Natural killer cell treated with Interleukin-12 subunit alpha and Interleukin-12 subunit beta and Interleukin-15 and Interleukin-18, amount 100 ng/mL, for 72 hours (primary cell): ENCODE measurements at regions not wholly inside any gene's neighbourhood (a gene's known extent, or its start where the extent isn't known, plus 50 kb on each side); places are given as distances from the start of the nearest gene placed in this dataset.
"Not testable (repeated sequence)": the region's sequence is repeated elsewhere in the genome, so short reads cannot be mapped to it uniquely, and the experiment has no call there.

Source experiments
- ATAC-seq, 2 donors: fragments of 150-1000 bp; cut with Tn5 transposase in 1 of 2; sonication (Bioruptor Pico), chemical (Tn5 transposase) in 1 of 2; 2 replicates each; pipeline ENCODE4 v1.10.0; 2021
- DNase-seq: peaks from one replicate; pipeline ENCODE4 v3.0.0; 2022; ENCODE audit warnings: low spot score
- H3K27ac Mint-ChIP-seq, 2 donors: 1 replicate in 1 of 2; 2 replicates in 1 of 2; pipeline ENCODE4 v1.8.0; 2022; ENCODE audit warnings: mixed read lengths in 2 of 2, mild to moderate bottlenecking in 1 of 2, moderate library complexity in 1 of 2
- H3K27me3 Mint-ChIP-seq, 2 donors: 1 replicate in 1 of 2; 2 replicates in 1 of 2; pipeline ENCODE4 v1.8.0; 2022; ENCODE audit warnings: mixed read lengths in 2 of 2
- H3K36me3 Mint-ChIP-seq: one replicate; pipeline ENCODE4 v1.8.0; 2022; ENCODE audit warnings: mixed read lengths
- H3K4me1 Mint-ChIP-seq, 2 donors: 1 replicate in 1 of 2; 2 replicates in 1 of 2; pipeline ENCODE4 v1.8.0; 2022; ENCODE audit warnings: low read depth in 2 of 2, mixed read lengths in 2 of 2, mild to moderate bottlenecking in 1 of 2
- H3K4me3 Mint-ChIP-seq: one replicate; pipeline ENCODE4 v1.8.0; 2022; ENCODE audit warnings: mixed read lengths
- H3K9me3 Mint-ChIP-seq: 2 replicates; pipeline ENCODE4 v1.8.0; 2022; ENCODE audit warnings: mixed read lengths

GRCh38 chr5:152456815-152457443 lies 51.9 kb upstream of the NMUR2 start:
- H3K4me3 Mint-ChIP-seq = no peak overlapping the region
- DNase-seq = no peak

GRCh38 chr5:152462021-152462721 lies 57.1 kb upstream of the NMUR2 start:
- DNase-seq (no peak), ATAC-seq (no peak)
- Mint-ChIP-seq H3K27me3 (peaks cover 20 to 26% of the 10 kb centered on the region in 2 donors), H3K4me1 (peaks cover 3 to 6% of the 10 kb centered on the region in 2 donors), H3K27ac (no peak overlapping the region), H3K9me3 (peaks cover 3% of the 10 kb centered on the region), H3K36me3 (no peaks in the 10 kb centered on the region), H3K4me3 (no peak overlapping the region)

More at GRCh38 chr5:152456815-152457443, 51.9 kb upstream of the NMUR2 start:
- ATAC-seq = no peak
- Mint-ChIP-seq H3K27me3 (peaks cover 21 to 26% of the 10 kb centered on the region in 2 donors), H3K9me3 (peaks cover 3% of the 10 kb centered on the region), H3K36me3 (no peaks in the 10 kb centered on the region), H3K4me1 (no peaks in the 10 kb centered on the region), H3K27ac (no peak overlapping the region)

DNA sequence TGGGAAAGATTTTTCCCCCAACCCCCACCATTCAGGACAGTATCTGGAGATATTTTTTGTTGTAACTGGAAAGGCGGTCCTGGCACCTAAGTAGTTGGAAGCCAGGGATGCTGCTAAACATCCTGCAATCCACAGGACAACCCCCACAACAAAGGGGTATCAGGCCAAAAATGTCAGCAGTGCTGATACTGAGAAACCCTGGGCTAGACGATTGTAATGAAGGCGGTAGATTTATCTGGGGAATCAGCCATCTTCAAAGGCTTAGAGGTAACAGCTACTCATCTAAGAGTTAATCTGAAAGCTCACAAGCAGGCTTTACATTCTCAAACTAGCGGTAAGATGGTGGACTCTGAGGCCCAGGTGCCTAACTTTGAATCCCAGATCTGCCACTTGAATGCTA lies 59.0 kb upstream of the NMUR2 start:
- H3K27ac Mint-ChIP-seq = no peak overlapping the region
- ATAC-seq (no peak), DNase-seq (no peak)
- H3K36me3 Mint-ChIP-seq = no peaks in the 10 kb centered on the region
- no peak overlapping the region for H3K4me3 Mint-ChIP-seq
- peaks cover 11 to 15% of the 10 kb centered on the region in 2 donors for H3K27me3 Mint-ChIP-seq
- H3K9me3 Mint-ChIP-seq = no peaks in the 10 kb centered on the region
- H3K4me1 Mint-ChIP-seq = peaks cover 3 to 11% of the 10 kb centered on the region in 2 donors

- Mint-ChIP-seq H3K27ac (no peak overlapping the region), H3K36me3 (no peaks in the 10 kb centered on the region), H3K4me3 (no peak overlapping the region), H3K27me3 (peaks cover 7 to 8% of the 10 kb centered on the region in 2 donors), H3K4me1 (peaks cover 10 to 22% of the 10 kb centered on the region in 2 donors), H3K9me3 (no peaks in the 10 kb centered on the region)
- ATAC-seq (no peak), DNase-seq (no peak)
Measured at GRCh38 chr5:152465140-152465539, 60.1 kb upstream of the NMUR2 start.

DNA sequence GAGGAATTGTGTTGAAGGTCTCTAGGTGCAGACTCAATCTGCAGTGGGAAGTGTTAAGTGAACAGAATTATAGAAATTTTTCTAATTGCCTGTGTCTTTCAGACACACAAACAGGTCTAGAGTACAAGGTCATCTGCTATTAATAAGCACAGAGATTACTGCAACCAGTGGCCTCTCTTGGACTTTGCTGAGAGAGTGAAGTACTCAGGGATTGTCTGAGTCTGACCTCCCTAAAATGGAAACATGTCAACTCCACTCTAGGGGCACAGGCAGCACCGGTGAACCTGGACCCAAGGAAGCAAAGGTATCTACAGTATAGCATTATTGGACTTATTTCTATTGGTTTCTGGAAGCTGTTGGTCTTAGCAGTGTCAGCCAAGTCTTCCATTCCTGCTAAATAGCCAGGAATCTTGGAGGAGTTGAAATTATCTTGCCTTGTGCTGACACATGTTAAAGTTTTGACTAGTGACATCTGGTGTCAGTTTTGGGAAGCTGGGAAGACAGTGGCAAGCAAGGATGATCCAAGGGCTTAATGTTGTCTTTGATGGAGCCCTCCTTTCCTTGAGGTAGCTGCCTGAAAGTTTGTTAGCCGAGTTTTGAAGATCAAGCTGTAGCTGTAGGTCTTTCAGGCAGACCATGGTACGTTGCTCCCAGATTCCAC lies 61.1 kb upstream of the NMUR2 start:
- Mint-ChIP-seq H3K9me3 (no peaks in the 10 kb centered on the region), H3K27me3 (peaks cover 0 to 5% of the 10 kb centered on the region in 2 donors), H3K27ac (no peak overlapping the region), H3K36me3 (no peaks in the 10 kb centered on the region), H3K4me3 (no peak overlapping the region), H3K4me1 (peaks cover 16 to 32% of the 10 kb centered on the region in 2 donors)
- no peak for ATAC-seq
- DNase-seq = no peak

DNA sequence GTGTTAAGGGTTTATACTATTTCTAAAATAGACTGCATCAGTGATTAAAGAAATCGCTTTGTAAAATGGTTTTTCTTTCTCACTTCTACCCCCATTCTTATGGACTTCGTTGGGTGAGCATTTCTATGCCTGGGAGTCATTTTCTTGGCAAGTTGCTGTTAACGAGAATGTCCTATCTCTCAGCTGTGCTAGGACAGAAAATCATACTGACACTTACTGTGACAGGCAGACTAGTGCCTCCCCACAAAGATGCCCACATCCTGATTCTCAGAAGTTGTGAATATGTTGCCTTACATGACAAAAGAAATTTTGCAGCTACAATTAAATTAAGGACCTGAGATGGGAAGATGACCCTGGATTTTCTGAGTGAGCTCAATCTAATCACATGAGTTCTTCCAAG lies 65.1 kb upstream of the NMUR2 start:
- peak; percentile 78 to 93 for ATAC-seq
- no peak for DNase-seq
- H3K27ac Mint-ChIP-seq = peak overlapping the region; percentile 29 to 56
- H3K4me1 Mint-ChIP-seq = peaks cover 16 to 33% of the 10 kb centered on the region in 2 donors
- H3K9me3 Mint-ChIP-seq = no peaks in the 10 kb centered on the region
- no peaks in the 10 kb centered on the region for H3K36me3 Mint-ChIP-seq
- H3K27me3 Mint-ChIP-seq = peaks cover 0 to 10% of the 10 kb centered on the region in 2 donors
- peak overlapping the region; percentile 79 for H3K4me3 Mint-ChIP-seq

DNA sequence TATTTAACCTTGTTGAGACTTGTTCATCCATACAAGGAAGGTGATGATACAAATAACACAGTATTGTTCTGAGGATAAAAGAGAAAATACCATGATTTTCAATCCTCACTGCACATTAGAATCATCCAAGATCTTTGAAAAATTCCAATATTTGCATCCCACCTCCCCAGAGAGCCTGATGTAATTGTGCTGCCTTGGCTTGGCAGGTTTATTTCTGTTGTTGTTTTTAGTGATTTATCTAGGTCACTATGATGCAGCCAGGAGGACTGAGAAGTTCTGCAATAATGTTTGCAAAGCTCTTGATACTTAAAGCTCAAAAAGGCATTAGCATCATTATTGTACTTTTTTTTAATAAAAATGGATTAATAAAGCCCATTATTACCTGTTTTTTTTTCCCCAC lies 67.0 kb upstream of the NMUR2 start:
- Mint-ChIP-seq H3K36me3 (no peaks in the 10 kb centered on the region), H3K27me3 (peaks cover 0 to 9% of the 10 kb centered on the region in 2 donors), H3K9me3 (no peaks in the 10 kb centered on the region), H3K4me1 (peaks cover 16 to 33% of the 10 kb centered on the region in 2 donors), H3K27ac (no peak overlapping the region), H3K4me3 (no peak overlapping the region)
- DNase-seq = no peak
- no peak for ATAC-seq

DNA sequence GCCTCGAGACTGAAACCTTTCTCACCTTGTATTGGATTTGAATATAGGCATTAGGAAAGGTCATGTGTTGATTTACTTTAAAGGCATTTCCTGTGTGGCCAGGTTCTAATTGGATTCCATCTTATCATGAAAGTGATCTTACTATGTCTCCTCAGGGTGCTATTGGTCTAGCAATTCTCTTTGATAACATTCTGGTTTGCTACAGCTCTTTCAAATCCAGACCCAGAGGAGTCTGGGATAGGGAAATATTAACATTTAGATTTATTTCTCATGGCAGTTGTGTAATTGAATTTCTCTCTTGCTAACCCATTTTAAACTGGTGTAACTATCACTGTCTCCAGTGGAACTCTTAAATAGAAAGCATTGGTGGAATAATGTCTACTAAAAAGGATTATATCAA lies 69.9 kb upstream of the NMUR2 start:
- Mint-ChIP-seq H3K4me3 (no peak overlapping the region), H3K4me1 (peaks cover 11 to 20% of the 10 kb centered on the region in 2 donors), H3K36me3 (no peaks in the 10 kb centered on the region), H3K27me3 (peaks cover 0 to 9% of the 10 kb centered on the region in 2 donors), H3K9me3 (no peaks in the 10 kb centered on the region), H3K27ac (no peak overlapping the region)
- no peak for ATAC-seq
- no peak for DNase-seq

DNA sequence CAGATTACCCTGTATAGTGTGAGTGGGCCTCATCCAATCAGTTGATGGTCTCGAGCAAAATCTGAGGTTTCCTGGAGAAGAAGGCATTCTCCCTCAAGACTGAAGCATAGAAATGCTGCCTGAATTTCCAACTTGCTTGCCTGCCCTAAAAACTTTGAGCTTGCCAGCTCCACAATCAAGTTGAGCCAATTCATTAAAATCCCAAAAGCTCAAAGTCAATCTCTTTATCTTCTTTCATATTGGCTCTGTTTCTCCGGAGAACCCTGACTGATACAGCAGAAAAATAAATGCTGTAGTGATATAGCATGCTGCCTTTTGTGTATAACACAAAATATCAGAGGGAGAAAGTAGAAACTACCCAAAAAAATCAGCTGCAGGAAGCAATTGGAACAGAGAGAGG lies 72.5 kb upstream of the NMUR2 start:
- Mint-ChIP-seq H3K36me3 (no peaks in the 10 kb centered on the region), H3K9me3 (no peaks in the 10 kb centered on the region), H3K4me3 (no peak overlapping the region), H3K27ac (no peak overlapping the region), H3K4me1 (peaks cover 0 to 6% of the 10 kb centered on the region in 2 donors), H3K27me3 (peaks cover 0 to 10% of the 10 kb centered on the region in 2 donors)
- no peak for ATAC-seq
- no peak for DNase-seq

DNA sequence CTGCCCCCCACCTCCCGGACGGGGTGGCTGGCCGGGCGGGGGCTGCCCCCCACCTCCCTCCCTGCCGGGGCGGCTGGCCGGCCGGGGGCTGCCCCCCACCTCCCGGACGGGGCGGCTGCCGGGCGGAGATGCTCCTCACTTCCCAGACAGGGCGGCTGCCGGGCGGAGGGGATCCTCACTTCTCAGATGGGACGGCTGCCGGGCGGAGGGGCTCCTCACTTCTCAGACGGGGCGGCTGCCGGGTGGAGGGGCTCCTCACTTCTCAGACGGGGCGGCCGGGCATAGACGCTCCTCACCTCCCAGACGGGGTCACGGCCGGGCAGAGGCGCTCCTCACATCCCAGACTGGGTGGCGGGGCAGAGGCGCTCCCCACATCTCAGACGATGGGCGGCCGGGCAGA lies 74.8 kb upstream of the NMUR2 start:
- not testable (repeated sequence) for DNase-seq, ATAC-seq, H3K9me3 Mint-ChIP-seq, H3K36me3 Mint-ChIP-seq, H3K4me1 Mint-ChIP-seq, H3K27ac Mint-ChIP-seq, H3K27me3 Mint-ChIP-seq, H3K4me3 Mint-ChIP-seq

- H3K9me3 Mint-ChIP-seq, H3K27me3 Mint-ChIP-seq, H3K36me3 Mint-ChIP-seq, H3K4me3 Mint-ChIP-seq, H3K4me1 Mint-ChIP-seq, DNase-seq, H3K27ac Mint-ChIP-seq: not testable (repeated sequence)
- peak in 1 of 2 donors; percentile 89 for ATAC-seq
Measured at GRCh38 chr5:152480677-152481076, 75.6 kb upstream of the NMUR2 start.

DNA sequence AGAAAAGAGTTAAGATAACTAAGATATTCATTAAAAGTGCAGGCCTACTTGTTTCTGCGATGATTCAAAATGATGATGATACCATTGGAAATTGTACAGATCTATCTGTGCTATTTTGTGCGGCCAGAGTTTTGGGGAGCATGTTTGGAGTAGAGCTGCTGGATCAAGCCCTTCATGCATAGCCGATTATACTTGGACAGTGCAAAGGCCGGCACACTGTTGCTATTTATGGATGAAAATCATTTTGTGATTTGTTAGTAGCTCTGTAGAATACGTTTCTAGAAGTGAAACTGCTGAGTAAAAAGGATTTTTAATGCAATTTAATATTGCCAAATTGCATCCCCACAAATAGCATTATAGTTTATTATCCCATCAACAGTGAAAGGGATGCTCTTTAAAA lies 82.1 kb upstream of the NMUR2 start:
- Mint-ChIP-seq H3K4me1 (peaks cover 4 to 5% of the 10 kb centered on the region in 2 donors), H3K27ac (no peak overlapping the region), H3K36me3 (peaks cover 4% of the 10 kb centered on the region), H3K27me3 (peaks cover 0 to 5% of the 10 kb centered on the region in 2 donors), H3K9me3 (no peaks in the 10 kb centered on the region), H3K4me3 (no peak overlapping the region)
- ATAC-seq (no peak), DNase-seq (no peak)

GRCh38 chr5:152488869-152489268 lies 83.8 kb upstream of the NMUR2 start:
- Mint-ChIP-seq H3K27me3 (peaks cover 5 to 7% of the 10 kb centered on the region in 2 donors), H3K9me3 (no peaks in the 10 kb centered on the region), H3K4me1 (peaks cover 4 to 5% of the 10 kb centered on the region in 2 donors), H3K36me3 (peaks cover 4% of the 10 kb centered on the region), H3K27ac (no peak overlapping the region), H3K4me3 (no peak overlapping the region)
- no peak for ATAC-seq
- DNase-seq = no peak
